GM18517 (cell line): ENCODE measurements at regions not wholly inside any gene's neighbourhood (a gene's known extent, or its start where the extent isn't known, plus 50 kb on each side); places are given as distances from the start of the nearest gene placed in this dataset.
A peak's percentile ranks its signal among the peaks of the same experiment; 100 is the strongest.

Experiments
- ATAC-seq: cut with Tn5 transposase; IDR thresholded peaks from one replicate; pipeline ENCODE4 v1.9.1; 2021; ENCODE audit warnings: mild to moderate bottlenecking, moderate library complexity; ENCODE audit not compliant: unreplicated experiment

DNA sequence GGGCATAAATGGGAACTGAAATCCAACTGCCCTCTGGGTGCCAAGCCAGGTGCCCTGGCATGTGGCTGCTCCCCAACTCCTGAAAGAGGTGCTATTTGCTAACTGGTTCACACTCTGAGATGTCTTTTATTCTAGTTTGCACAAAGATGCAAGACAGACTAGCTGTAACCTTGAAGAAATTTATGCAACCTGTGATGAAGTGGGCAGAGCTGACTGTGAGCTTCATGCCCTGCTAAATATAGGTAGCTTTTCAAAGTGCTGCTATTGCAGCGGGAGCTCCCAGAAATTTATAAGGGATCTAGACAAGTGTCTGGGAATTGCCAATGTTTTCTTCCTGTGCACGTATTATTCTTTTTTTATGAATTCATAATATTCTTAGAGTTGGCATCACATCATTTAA is 517.5 kb downstream of the RNF144B start:
- no peak for ATAC-seq

DNA sequence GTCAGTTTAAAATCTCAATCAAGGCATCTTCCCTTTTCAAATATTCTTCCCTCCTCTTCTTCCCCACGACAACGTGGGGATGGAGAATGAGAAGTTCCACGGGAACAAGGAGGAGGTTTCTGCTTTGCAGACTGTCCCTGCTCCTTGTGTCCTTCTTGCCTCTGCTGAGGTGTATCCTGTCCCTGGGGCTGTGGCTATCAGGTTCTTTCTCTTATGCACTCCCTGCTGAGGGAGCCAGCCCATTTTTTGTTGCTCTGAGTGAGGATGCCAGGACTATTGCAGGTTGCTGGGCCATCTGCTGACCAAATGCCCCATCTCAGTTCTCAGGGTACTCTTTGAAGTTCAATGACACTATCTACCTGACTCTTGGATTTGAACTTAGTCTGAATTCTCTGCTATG is 533.6 kb downstream of the RNF144B start:
- ATAC-seq = no peak

- ATAC-seq = no peak
These were observed 543.9 kb downstream of the RNF144B start for GRCh38 chr6:18931086-18931485.

DNA sequence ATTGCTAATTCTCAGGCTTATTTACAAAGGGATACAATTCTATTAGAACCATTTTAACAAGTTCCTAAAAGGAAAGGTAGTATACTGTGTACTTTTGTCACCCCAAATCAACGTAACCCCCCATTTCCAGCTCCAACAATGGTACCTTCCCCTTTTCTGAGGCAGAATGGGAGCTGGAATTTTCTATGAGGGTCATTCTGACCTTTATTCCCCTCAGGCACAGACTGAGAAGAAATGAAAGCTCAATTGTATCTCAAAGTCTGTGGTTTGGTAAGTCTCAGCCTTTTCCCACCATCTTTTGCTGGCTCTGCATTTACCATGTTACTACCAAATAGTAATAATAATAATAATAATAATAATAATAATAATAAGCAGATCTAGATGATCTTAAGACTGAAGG is 571.0 kb downstream of the RNF144B start:
- no peak for ATAC-seq

DNA sequence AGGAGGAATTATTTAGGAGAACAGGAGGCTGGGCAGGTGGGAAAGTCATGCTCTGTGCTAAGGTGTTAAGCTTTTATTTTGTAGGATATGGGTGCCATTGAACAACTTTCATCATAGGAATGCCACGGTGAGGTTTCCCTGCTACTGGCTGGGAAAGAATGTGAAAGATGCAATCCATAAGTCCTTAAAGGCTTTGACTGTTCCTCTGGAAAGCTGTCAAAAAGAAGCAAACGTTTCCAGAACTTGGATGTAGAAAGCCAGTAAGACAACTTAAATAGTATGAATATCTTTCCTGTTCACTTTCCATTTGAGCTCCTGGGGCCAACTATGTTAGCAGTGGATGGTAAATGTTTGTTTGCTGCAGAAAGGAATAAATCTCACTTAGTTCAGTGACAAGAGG is 574.4 kb downstream of the RNF144B start:
- no peak for ATAC-seq

DNA sequence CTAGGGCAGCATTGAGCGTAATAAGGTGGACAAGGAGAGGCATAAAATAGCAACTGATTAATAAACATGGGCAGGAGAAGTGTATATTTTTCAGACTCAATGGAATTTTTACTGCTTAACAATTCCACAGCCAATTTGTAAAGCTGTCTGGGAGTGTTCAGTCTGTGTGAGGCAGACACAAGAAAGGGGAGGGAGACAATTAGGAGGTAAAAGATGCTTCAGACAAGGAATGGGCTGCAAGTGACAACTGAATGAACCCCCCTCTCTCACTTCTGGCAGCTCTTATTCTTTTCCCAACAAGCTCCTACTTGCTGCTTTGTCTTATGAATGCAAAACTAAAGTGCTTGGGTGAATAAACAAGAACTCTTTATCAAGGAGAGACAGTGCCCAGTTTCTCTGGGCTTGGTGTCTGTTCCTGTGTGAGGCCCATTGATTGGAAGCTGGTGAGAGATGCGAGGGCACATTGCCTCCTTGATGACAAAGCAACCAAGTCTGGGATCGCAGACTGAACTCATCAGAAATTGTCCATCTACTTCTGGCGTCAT is 575.3 kb downstream of the RNF144B start:
- ATAC-seq = no peak

DNA sequence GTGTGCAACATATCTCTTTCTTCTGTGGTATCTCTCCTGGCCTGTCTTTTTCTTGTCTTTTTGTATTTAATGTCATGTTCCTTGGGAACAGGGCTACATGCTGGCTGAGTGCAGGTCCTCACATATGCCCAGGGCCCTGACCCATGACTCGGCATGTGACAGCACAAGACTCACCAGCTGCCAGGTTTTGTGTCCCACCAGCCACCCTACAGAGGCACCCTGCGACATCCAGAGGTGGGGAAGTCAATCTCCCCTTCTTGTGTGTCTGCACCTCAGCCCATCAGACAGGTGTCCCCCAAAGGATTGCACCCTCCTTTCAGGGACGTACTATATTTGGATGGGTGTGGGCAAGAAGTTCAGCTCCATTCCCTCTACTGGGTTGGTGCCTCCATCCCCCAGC is 576.3 kb downstream of the RNF144B start:
- no peak for ATAC-seq

GRCh38 chr6:18973251-18973650 is 586.1 kb downstream of the RNF144B start:
- no peak for ATAC-seq

- no peak for ATAC-seq
These were observed 588.9 kb downstream of the RNF144B start for GRCh38 chr6:18976091-18976490.

DNA sequence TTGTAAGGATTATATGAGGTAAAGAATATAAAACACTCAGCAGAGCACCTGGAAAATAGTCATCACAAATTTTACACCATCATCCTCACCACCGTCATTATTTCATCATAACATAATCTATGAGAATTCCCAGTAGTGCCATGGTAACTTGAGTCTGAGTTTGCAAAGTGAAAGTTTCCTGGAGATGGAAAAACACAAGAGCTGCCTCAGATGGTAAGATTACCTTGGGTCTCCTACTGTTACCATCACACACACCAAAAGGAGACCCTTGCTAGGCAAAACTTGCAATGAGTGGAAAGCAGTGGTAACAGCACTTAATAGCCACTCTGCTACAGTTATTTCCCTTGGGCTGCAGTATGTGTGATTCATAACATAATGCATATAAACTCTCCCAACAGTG is 589.8 kb downstream of the RNF144B start:
- no peak for ATAC-seq

- no peak for ATAC-seq
These were observed 591.4 kb downstream of the RNF144B start for GRCh38 chr6:18978337-18979128.

DNA sequence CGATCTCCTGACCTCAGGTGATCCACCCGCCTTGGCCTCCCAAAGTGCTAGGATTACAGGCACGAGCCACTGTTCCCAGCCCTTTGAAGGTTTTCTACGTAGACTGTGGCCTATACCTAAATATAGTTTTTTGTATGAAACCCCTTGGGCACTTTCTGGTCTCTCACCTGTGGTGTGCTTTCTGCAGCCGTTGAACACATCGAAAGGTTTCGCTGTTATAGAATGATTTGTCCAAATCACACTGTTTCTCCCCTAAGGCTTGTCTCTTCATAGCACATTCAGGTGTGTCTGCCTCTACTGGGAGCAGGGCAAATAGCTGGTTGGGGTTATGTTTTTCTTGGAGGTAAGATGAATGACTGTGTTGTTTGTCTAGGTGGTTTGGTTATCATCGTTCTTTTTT is 597.9 kb downstream of the RNF144B start:
- ATAC-seq = no peak

- ATAC-seq = no peak
These were observed 598.8 kb downstream of the RNF144B start for GRCh38 chr6:18985996-18986395.

DNA sequence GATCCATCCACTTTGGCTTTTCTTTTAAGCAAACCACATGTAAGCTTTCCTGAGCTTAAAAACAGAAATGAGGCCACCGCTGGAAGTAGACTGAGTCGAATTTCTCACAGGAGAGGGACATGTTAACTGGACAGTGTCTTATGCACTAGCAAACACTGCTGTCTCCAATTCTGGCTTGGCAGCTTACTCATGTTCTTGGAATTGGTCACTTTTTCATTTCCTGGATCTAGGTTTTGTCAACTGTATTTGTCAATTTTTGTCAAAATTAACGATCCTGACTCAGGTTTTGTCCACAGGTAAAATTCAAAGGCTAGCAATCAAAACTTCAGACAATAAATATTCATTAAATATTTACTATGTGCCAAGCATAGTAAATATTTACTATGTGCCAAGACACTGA is 601.5 kb downstream of the RNF144B start:
- no peak for ATAC-seq

DNA sequence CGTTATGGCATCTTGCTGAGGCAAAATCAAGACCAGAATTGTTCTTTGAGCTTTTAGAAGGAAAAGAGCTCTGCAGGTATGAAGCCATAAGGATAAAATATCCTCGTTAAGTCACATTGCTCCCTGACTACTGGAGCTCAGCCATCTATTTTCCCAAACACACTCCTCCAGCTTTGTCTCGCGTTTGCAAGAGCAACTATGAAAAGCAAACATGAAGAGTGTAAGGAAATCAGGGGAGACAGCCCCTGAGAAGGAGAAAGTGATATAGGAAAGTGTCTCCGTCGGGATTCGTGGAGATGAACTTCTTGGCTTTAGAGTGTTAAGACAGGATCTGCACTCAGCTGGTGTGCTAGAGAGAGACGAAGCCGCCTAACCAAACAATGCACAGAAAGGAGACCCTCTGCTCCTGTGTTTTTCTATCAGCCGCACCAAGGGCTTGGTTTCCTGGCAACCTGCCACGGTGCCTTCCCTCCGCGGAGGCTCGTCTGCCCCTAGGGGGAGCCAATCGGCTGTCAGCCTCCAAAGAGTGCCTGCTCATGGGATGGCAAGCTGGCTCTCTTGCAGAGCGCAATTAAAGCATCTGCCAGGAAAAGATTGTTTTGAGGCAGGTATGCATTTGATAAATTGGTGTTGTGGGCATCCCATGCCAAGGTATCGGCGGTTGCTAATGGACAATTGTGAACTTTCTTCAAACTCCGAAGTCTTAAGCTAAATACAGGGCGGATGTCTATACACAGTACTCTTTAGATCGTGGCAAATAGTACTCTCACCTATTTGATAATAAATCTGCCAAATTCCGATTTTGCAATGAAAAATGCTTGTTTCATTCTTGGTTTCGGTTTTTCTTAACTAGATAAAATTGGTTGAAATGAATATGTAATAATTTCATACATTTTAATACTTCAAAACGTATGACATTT is 603.2 kb downstream of the RNF144B start:
- no peak for ATAC-seq

GRCh38 chr6:18997375-18997826 is 610.3 kb downstream of the RNF144B start:
- ATAC-seq = peak; percentile 97

- no peak for ATAC-seq
These were observed 615.9 kb downstream of the RNF144B start for GRCh38 chr6:19002976-19003560.

DNA sequence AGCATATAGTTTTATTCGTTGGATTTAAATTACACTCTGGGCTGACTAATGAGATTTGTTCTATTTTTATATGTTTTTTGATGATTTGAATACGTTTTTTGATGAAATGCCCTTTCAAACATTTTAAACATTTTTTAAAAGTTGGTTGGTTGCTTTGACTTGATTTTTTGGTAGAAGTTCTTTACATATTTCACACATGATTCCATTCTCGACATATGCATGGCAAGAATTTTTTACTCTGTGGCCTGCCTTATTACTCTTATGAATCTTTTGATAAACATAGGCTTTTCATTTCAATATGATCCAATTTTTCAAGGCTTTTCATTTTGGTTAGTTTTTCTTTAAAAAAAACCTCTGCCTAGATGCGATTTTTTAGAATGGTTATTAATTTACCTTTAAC is 617.0 kb downstream of the RNF144B start:
- ATAC-seq = no peak

GRCh38 chr6:19009769-19010168 is 622.6 kb downstream of the RNF144B start:
- ATAC-seq = no peak

GRCh38 chr6:19013026-19013705 is 626.0 kb downstream of the RNF144B start:
- ATAC-seq = no peak

GRCh38 chr6:19024737-19025136 is 637.6 kb downstream of the RNF144B start:
- ATAC-seq = no peak
